Progenitor cell of endocrine pancreas (in vitro differentiated cells): ENCODE measurements at regions not wholly inside any gene's neighbourhood (a gene's known extent, or its start where the extent isn't known, plus 50 kb on each side); places are given as distances from the start of the nearest gene placed in this dataset.
"Not testable (repeated sequence)": the region's sequence is repeated elsewhere in the genome, so short reads cannot be mapped to it uniquely, and the experiment has no call there.

Experiments used
- DNase-seq: peaks from one replicate; pipeline ENCODE4 v3.0.0; 2021; ENCODE audit warnings: low spot score; ENCODE audit not compliant: unreplicated experiment
- H3K27ac Mint-ChIP-seq: 2 replicates; pipeline ENCODE4 v1.8.0; 2021; ENCODE audit warnings: mild to moderate bottlenecking, moderate library complexity, mixed read lengths
- H3K27me3 Mint-ChIP-seq: 2 replicates; pipeline ENCODE4 v1.8.0; 2021; ENCODE audit warnings: mixed read lengths
- H3K36me3 Mint-ChIP-seq: 2 replicates; pipeline ENCODE4 v1.8.0; 2022; ENCODE audit warnings: mixed read lengths; ENCODE audit not compliant: insufficient read depth
- H3K4me1 Mint-ChIP-seq: 2 replicates; pipeline ENCODE4 v1.8.0; 2021; ENCODE audit warnings: low read depth, mixed read lengths
- H3K4me3 Mint-ChIP-seq: 2 replicates; pipeline ENCODE4 v1.8.0; 2021; ENCODE audit warnings: low read depth, mild to moderate bottlenecking, moderate library complexity, mixed read lengths
- H3K9me3 Mint-ChIP-seq: 2 replicates; pipeline ENCODE4 v1.8.0; 2021; ENCODE audit warnings: low read depth, mixed read lengths
- TF ChIP-seq, protein P1 (sequence below): fragments of 200-600 bp; sonication (generic); IDR thresholded peaks from one replicate; pipeline ENCODE4 v1.5.0; 2021; ENCODE audit warnings: antibody characterized with exemption, mild to moderate bottlenecking; ENCODE audit not compliant: unreplicated experiment

DNA sequence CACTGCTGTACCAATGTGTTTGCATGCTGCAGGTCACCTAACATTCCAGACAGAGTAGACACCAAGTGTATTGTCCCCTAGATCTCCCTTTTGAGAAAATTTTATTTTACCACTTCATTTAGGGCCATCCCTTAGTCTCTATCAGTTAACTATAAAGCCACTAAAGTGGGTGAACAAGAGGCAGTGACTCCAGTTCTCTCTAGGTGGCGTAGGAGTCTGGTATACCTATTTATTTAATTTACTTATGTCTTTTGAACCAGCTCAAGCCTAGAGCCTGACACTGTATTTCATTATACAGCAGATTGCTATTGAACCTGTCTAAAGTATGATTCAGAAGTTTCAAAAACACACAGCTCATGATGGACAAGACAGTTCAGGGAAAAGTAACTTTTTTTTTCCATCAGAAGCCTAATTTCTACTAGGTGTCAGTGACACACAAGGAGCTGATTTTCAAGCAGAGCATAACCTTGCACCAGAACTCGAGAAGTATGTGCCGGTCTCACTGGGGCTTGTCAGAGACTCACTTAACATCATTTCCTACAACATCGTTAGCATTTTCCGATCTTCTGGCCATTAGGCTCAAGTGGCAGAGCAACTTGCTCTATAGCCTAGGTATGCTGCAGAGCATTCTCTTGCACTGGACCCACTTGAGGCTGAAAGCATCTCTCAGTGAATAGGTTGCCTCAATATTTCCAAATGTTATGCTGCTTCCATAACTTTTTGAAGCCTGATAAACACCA lies 175.4 kb downstream of the CDC14C start:
- no peak overlapping the region for H3K27ac Mint-ChIP-seq

DNA sequence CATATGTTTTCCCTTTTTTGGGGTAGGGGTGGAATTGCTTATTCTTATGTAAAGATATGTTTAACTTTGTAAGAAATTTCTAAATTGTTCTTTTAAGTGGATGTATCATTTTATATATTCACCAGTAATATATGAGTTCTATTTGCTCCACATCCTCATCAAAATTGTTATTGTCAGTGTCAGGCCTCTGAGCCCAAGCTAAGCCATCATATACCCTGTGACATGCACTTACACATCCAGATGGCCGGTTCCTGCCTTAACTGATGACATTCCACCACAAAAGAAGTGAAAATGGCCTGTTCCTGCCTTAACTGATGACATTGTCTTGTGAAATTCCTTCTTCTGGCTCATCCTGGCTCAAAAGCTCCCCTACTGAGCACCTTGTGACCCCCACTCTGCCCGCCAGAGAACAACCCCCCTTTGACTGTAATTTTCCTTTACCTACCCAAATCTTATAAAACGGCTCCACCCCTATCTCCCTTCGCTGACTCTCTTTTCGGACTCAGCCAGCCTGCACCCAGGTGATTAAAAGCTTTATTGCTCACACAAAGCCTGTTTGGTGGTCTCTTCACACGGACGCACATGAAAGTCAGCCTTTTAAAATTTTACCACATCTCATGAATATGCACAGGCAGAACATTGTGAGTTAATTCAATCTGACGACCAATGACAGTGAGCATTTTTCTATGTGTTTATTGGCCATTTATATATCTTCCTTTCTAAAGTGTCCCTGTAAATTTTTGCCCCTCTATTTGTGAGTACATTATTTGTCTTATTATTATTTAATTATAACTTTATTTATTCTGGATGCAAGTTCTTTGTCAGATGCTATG lies 176.8 kb downstream of the CDC14C start:
- not testable (repeated sequence) for H3K27me3 Mint-ChIP-seq, H3K27ac Mint-ChIP-seq, DNase-seq, H3K9me3 Mint-ChIP-seq, H3K4me1 Mint-ChIP-seq, H3K4me3 Mint-ChIP-seq, H3K36me3 Mint-ChIP-seq

More for the DNA sequence above, 175.4 kb downstream of the CDC14C start:
- no peaks in the 10 kb centered on the region for H3K4me1 Mint-ChIP-seq
- H3K9me3 Mint-ChIP-seq = no peaks in the 10 kb centered on the region
- H3K4me3 Mint-ChIP-seq = no peak overlapping the region
- H3K27me3 Mint-ChIP-seq = no peaks in the 10 kb centered on the region
- no peak for DNase-seq
- TF ChIP-seq, protein P1, sequence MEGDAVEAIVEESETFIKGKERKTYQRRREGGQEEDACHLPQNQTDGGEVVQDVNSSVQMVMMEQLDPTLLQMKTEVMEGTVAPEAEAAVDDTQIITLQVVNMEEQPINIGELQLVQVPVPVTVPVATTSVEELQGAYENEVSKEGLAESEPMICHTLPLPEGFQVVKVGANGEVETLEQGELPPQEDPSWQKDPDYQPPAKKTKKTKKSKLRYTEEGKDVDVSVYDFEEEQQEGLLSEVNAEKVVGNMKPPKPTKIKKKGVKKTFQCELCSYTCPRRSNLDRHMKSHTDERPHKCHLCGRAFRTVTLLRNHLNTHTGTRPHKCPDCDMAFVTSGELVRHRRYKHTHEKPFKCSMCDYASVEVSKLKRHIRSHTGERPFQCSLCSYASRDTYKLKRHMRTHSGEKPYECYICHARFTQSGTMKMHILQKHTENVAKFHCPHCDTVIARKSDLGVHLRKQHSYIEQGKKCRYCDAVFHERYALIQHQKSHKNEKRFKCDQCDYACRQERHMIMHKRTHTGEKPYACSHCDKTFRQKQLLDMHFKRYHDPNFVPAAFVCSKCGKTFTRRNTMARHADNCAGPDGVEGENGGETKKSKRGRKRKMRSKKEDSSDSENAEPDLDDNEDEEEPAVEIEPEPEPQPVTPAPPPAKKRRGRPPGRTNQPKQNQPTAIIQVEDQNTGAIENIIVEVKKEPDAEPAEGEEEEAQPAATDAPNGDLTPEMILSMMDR = peak; percentile 49
- H3K36me3 Mint-ChIP-seq = no peaks in the 10 kb centered on the region

DNA sequence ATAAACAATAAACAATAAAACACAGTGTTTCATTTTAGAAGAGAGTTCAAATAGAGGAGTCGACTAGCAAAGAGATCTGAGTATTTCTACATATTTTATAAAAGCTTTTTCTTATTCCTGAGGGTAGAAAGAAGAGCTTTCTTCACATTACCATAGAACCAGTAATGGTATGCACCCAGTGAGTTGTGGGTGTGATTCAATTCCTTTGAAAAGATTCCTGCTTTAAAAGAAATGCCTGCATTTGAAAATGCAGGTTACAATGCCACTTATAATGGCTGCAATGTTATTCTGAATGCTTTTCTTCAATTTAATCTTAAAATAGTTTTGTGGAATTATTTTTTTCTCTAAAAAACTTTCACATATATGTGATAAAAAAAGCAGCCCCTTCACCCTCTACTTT lies 178.1 kb downstream of the CDC14C start:
- DNase-seq = no peak
- no peaks in the 10 kb centered on the region for H3K4me1 Mint-ChIP-seq
- H3K27me3 Mint-ChIP-seq = no peaks in the 10 kb centered on the region
- H3K36me3 Mint-ChIP-seq = no peaks in the 10 kb centered on the region
- H3K4me3 Mint-ChIP-seq = no peak overlapping the region
- TF ChIP-seq, protein P1 = no peak
- H3K27ac Mint-ChIP-seq = no peak overlapping the region
- H3K9me3 Mint-ChIP-seq = peaks cover 6% of the 10 kb centered on the region

DNA sequence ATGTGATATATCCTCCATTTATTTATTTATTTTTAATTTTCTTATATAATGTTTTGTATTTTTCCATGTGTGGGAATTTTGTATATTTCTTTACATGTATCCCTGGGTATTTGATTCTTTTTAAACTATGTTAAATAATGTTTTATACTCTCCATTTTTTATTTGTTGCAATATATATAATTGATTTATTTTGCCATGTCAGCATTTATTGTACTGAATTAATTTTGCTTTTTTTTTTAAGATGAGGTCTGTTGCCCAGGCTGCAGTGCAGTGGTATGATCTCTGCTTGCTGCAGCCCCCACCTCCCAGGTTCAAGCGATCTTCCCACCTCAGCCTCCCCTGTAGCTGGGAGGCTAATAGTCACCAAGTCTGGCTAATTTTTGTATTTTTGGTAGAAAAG lies 187.4 kb downstream of the CDC14C start:
- no peak overlapping the region for H3K4me3 Mint-ChIP-seq
- no peaks in the 10 kb centered on the region for H3K27me3 Mint-ChIP-seq
- peaks cover 5% of the 10 kb centered on the region for H3K9me3 Mint-ChIP-seq
- H3K27ac Mint-ChIP-seq = no peak overlapping the region
- DNase-seq = no peak
- no peaks in the 10 kb centered on the region for H3K36me3 Mint-ChIP-seq
- TF ChIP-seq, protein P1 = no peak
- no peaks in the 10 kb centered on the region for H3K4me1 Mint-ChIP-seq

DNA sequence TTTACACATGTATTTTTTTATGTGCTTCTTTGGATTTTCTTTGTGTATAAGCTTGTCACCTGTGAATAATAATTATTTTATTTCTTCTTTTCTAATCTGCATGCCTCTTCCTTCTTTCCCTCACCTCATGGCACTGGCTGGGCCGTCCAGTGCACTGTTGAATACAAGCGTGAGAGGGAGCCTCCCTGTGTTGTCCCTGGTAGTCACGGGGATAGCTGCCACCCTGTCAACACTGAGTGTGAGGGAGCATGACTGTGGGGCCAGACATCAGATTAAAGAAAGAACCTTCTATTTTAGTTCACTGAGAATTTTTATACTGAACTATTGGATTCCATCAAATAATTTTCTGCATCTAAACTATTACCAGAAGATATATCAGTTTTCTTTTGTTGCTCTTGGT lies 187.9 kb downstream of the CDC14C start:
- Mint-ChIP-seq H3K4me1 (no peaks in the 10 kb centered on the region), H3K27ac (no peak overlapping the region), H3K27me3 (no peaks in the 10 kb centered on the region), H3K4me3 (no peak overlapping the region), H3K9me3 (no peaks in the 10 kb centered on the region), H3K36me3 (no peaks in the 10 kb centered on the region)
- TF ChIP-seq, protein P1 = no peak
- DNase-seq = no peak
